KG1 (cell line): ENCODE measurements at regions not wholly inside any gene's neighbourhood (a gene's known extent, or its start where the extent isn't known, plus 50 kb on each side); places are given as distances from the start of the nearest gene placed in this dataset.
"Not testable (repeated sequence)": the region's sequence is repeated elsewhere in the genome, so short reads cannot be mapped to it uniquely, and the experiment has no call there.

Experiments used
- DNase-seq: peaks from one replicate; lab custom pipeline; 2025; lab: John Stamatoyannopoulos, UW

GRCh38 chr9:1115370-1115769 lies 65.2 kb downstream of the DMRT2 start:
- DNase-seq = no peak

GRCh38 chr9:1117439-1117838 lies 67.3 kb downstream of the DMRT2 start:
- DNase-seq = no peak

- DNase-seq = no peak
Measured at GRCh38 chr9:1120500-1121165, 70.5 kb downstream of the DMRT2 start.

GRCh38 chr9:1125741-1126140 lies 75.6 kb downstream of the DMRT2 start:
- DNase-seq = no peak

- DNase-seq = no peak
Measured at GRCh38 chr9:1128046-1128445, 77.9 kb downstream of the DMRT2 start.

GRCh38 chr9:1129382-1129781 lies 79.2 kb downstream of the DMRT2 start:
- no peak for DNase-seq

GRCh38 chr9:1140057-1140456 lies 89.9 kb downstream of the DMRT2 start:
- DNase-seq = no peak

GRCh38 chr9:1151691-1152090 lies 101.5 kb downstream of the DMRT2 start:
- DNase-seq = no peak

- DNase-seq = no peak
Measured at GRCh38 chr9:1152171-1152570, 102.0 kb downstream of the DMRT2 start.

- no peak for DNase-seq
Measured at GRCh38 chr9:1154739-1155138, 104.6 kb downstream of the DMRT2 start.

GRCh38 chr9:1155602-1156001 lies 105.4 kb downstream of the DMRT2 start:
- DNase-seq = no peak

GRCh38 chr9:1156794-1157550 lies 106.8 kb downstream of the DMRT2 start:
- no peak for DNase-seq

GRCh38 chr9:1157836-1158235 lies 107.7 kb downstream of the DMRT2 start:
- DNase-seq = no peak

- DNase-seq = no peak
Measured at GRCh38 chr9:1170918-1171317, 120.8 kb downstream of the DMRT2 start.

GRCh38 chr9:1171546-1171945 lies 121.4 kb downstream of the DMRT2 start:
- no peak for DNase-seq

GRCh38 chr9:1173211-1173610 lies 123.1 kb downstream of the DMRT2 start:
- DNase-seq = no peak

- no peak for DNase-seq
Measured at GRCh38 chr9:1173993-1174392, 123.8 kb downstream of the DMRT2 start.

GRCh38 chr9:1179366-1179765 lies 129.2 kb downstream of the DMRT2 start:
- DNase-seq = no peak

- no peak for DNase-seq
Measured at GRCh38 chr9:1184146-1184545, 134.0 kb downstream of the DMRT2 start.

GRCh38 chr9:1187137-1187536 lies 137.0 kb downstream of the DMRT2 start:
- not testable (repeated sequence) for DNase-seq

GRCh38 chr9:1195636-1196035 lies 145.5 kb downstream of the DMRT2 start:
- DNase-seq = not testable (repeated sequence)

- no peak for DNase-seq
Measured at GRCh38 chr9:1198085-1198484, 147.9 kb downstream of the DMRT2 start.

- no peak for DNase-seq
Measured at GRCh38 chr9:1200847-1201251, 150.7 kb downstream of the DMRT2 start.

GRCh38 chr9:1201262-1201661 lies 151.1 kb downstream of the DMRT2 start:
- DNase-seq = no peak
